ENCODE measurements at regions not wholly inside any gene's neighbourhood (a gene's known extent, or its start where the extent isn't known, plus 50 kb on each side); places are given as distances from the start of the nearest gene placed in this dataset.

- Histone ChIP-seq H3K9me3 (replicated peaks) (no peaks in the 10 kb centered on the region), H3K36me3 (no peaks in the 10 kb centered on the region), H3K27me3 (replicated peaks) (no peaks in the 10 kb centered on the region), H3K27ac (no peak overlapping the region), H3K4me3 (no peak overlapping the region), H3K4me1 (replicated peaks) (peaks cover 7% of the 10 kb centered on the region; the same call in 1 of the 2 replicates)
- no peak for DNase-seq (ENCODE audit: low read depth in 1 of 2, low spot score in 2 of 2)
Observed at GRCh38 chr11:19642185-19643158, 70.2 kb upstream of the NAV2 start.

DNA sequence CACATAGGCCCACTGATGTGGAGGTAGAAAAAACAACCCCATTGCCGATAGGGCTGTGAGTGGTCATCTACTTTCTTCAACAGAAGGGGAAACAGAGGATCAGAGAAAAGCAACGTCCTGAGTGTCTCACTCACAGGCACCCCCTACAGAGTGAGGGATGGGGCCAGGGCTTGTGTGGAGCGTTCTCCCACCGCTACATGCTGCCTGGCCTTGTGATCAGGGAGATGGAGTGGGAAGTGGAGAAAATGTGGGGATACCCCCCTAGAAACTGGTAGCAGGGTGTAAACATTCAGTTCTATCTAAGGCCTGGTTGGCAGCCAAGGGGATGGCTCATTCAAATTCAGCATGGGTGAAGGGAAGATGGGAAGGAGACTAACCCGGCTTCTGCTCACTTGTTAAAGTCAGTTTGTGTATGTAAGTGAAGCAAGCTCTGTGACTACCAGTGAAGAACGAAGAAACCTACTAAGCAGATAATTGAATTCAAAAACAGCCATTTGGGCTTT is 73.0 kb upstream of the NAV2 start:
- no peak overlapping the region for H3K27ac ChIP-seq
- DNase-seq (ENCODE audit: low read depth in 1 of 2, low spot score in 2 of 2): no peak
- no peaks in the 10 kb centered on the region for H3K27me3 ChIP-seq (replicated peaks)
- no peaks in the 10 kb centered on the region for H3K9me3 ChIP-seq (replicated peaks)
- H3K4me3 ChIP-seq: no peak overlapping the region
- H3K36me3 ChIP-seq: no peaks in the 10 kb centered on the region
- no peaks in the 10 kb centered on the region for H3K4me1 ChIP-seq (replicated peaks)

DNA sequence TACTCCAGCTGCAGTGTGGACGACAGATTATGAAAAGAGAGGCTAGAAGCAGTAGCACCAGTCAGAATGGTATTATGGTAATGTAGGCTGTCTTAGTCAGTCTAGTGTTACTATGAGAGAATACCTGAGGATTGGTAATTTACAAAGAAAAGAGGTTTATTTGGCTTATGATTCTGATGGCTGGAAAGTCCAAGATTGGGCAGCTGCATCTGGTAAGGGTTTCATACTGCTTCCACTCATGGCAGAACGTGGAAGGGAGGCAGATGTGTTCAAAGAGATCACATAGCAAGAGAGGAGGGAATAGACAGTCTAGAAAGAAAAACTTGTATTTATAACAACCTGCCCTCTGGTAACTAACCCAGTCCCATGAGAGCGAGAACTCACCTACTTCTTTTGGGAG is 77.3 kb upstream of the NAV2 start:
- H3K4me3 ChIP-seq: no peak overlapping the region
- no peaks in the 10 kb centered on the region for H3K27me3 ChIP-seq (replicated peaks)
- no peak for DNase-seq (ENCODE audit: low read depth in 1 of 2, low spot score in 2 of 2)

DNA sequence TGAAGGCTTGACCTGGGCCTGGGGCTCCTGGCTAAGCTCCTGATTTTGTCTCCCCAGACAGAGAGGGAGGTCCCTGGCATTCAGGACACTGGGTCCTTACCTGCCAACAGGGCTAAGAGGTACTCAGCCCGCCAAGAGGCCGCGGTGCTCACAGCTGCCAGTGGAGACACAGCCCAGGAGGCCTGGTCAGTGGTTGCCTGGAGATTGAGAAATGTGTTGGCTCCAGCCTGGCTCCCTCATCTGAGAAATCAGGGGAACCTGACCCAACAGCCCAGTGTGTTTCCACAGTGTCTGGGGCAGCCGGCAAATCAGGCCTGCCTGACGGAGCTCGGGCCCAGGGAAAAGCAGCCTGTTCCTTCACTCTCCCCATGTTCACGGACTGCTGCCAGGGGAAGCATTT is 79.4 kb upstream of the NAV2 start:
- peaks cover 8% of the 10 kb centered on the region for H3K4me1 ChIP-seq (replicated peaks)
- H3K4me3 ChIP-seq: no peak overlapping the region
- no peak for DNase-seq (ENCODE audit: low read depth in 1 of 2, low spot score in 2 of 2)
- no peaks in the 10 kb centered on the region for H3K36me3 ChIP-seq
- no peaks in the 10 kb centered on the region for H3K27me3 ChIP-seq (replicated peaks)
- H3K9me3 ChIP-seq (replicated peaks): no peaks in the 10 kb centered on the region
- H3K27ac ChIP-seq: no peak overlapping the region

More for the DNA sequence above, 77.3 kb upstream of the NAV2 start:
- Histone ChIP-seq H3K4me1 (replicated peaks) (peaks cover 8% of the 10 kb centered on the region), H3K36me3 (no peaks in the 10 kb centered on the region), H3K9me3 (replicated peaks) (no peaks in the 10 kb centered on the region), H3K27ac (no peak overlapping the region)

- DNase-seq (ENCODE audit: low read depth in 1 of 2, low spot score in 2 of 2): no peak
- no peaks in the 10 kb centered on the region for H3K9me3 ChIP-seq (replicated peaks)
- H3K36me3 ChIP-seq: no peaks in the 10 kb centered on the region
- H3K27ac ChIP-seq: no peak overlapping the region
- no peaks in the 10 kb centered on the region for H3K27me3 ChIP-seq (replicated peaks)
- H3K4me3 ChIP-seq: no peak overlapping the region
- H3K4me1 ChIP-seq (replicated peaks): peaks cover 8% of the 10 kb centered on the region
Observed at GRCh38 chr11:19632499-19632834, 80.2 kb upstream of the NAV2 start.

DNA sequence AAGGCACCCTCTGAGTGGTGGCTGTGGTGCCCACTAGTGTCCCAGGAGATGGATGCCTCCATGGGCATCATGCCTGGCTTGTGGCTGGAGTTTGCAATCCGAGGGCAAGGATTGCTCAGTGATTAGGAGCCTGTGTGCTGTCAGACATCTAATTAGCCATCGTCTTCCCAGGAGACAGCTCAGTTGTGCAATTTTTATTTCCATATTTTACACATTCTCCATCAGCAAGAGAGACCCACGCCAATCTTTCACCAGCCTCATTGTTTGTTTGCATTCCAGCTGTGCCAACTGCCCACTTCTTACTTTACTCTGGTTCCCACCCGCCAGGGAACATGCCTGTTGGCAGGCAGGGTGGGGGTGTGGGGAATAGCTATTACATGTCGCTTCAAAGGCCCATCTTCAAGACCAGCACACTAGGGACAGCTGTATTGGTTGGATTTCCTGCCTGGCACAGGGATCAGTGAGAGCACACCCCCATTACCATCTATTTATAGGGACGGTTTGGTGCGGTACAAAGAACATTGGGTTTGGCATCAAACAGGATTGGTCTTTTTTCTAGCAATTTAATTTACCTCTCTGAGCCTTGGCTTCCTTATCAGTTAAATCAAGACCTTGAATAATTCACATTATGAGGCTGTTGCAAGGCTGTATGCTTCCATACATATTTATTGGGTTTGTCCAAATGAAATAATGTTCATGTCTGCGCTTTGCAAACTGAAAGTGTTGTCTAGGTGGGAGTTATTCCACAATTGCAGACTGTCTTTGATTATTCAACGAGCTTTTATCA is 80.7 kb upstream of the NAV2 start:
- no peak overlapping the region for H3K4me3 ChIP-seq
- H3K9me3 ChIP-seq (replicated peaks): no peaks in the 10 kb centered on the region
- H3K27ac ChIP-seq: no peak overlapping the region
- H3K4me1 ChIP-seq (replicated peaks): peaks cover 8% of the 10 kb centered on the region
- DNase-seq (ENCODE audit: low read depth in 1 of 2, low spot score in 2 of 2): no peak
- H3K36me3 ChIP-seq: no peaks in the 10 kb centered on the region
- H3K27me3 ChIP-seq (replicated peaks): no peaks in the 10 kb centered on the region

- H3K36me3 ChIP-seq: no peaks in the 10 kb centered on the region
- no peak overlapping the region for H3K27ac ChIP-seq
- peak in 1 of 2 experiments; percentile 4 for DNase-seq (ENCODE audit: low read depth in 1 of 2, low spot score in 2 of 2)
- H3K27me3 ChIP-seq (replicated peaks): no peaks in the 10 kb centered on the region
- no peak overlapping the region for H3K4me3 ChIP-seq
- H3K9me3 ChIP-seq (replicated peaks): no peaks in the 10 kb centered on the region
- H3K4me1 ChIP-seq (replicated peaks): peaks cover 8% of the 10 kb centered on the region
Observed at GRCh38 chr11:19628018-19628417, 84.6 kb upstream of the NAV2 start.

GRCh38 chr11:19627566-19627965 is 85.1 kb upstream of the NAV2 start:
- Histone ChIP-seq H3K4me3 (no peak overlapping the region), H3K4me1 (replicated peaks) (peaks cover 7% of the 10 kb centered on the region), H3K27me3 (replicated peaks) (no peaks in the 10 kb centered on the region), H3K9me3 (replicated peaks) (no peaks in the 10 kb centered on the region), H3K27ac (no peak overlapping the region), H3K36me3 (no peaks in the 10 kb centered on the region)
- DNase-seq (ENCODE audit: low read depth in 1 of 2, low spot score in 2 of 2): no peak

GRCh38 chr11:19625438-19625837 is 87.2 kb upstream of the NAV2 start:
- DNase-seq (ENCODE audit: low read depth in 1 of 2, low spot score in 2 of 2): no peak
- Histone ChIP-seq H3K36me3 (no peaks in the 10 kb centered on the region), H3K27me3 (replicated peaks) (no peaks in the 10 kb centered on the region), H3K27ac (no peak overlapping the region), H3K9me3 (replicated peaks) (no peaks in the 10 kb centered on the region), H3K4me1 (replicated peaks) (no peaks in the 10 kb centered on the region), H3K4me3 (no peak overlapping the region)

GRCh38 chr11:19617696-19618523 is 94.7 kb upstream of the NAV2 start:
- Histone ChIP-seq H3K27ac (no peak overlapping the region), H3K4me3 (no peak overlapping the region), H3K36me3 (no peaks in the 10 kb centered on the region), H3K4me1 (replicated peaks) (no peaks in the 10 kb centered on the region), H3K27me3 (replicated peaks) (no peaks in the 10 kb centered on the region), H3K9me3 (replicated peaks) (no peaks in the 10 kb centered on the region)
- no peak for DNase-seq (ENCODE audit: low read depth in 1 of 2, low spot score in 2 of 2)

GRCh38 chr11:19615341-19616183 is 97.1 kb upstream of the NAV2 start:
- Histone ChIP-seq H3K27ac (no peak overlapping the region), H3K27me3 (replicated peaks) (no peaks in the 10 kb centered on the region), H3K4me3 (no peak overlapping the region), H3K9me3 (replicated peaks) (no peaks in the 10 kb centered on the region), H3K36me3 (no peaks in the 10 kb centered on the region), H3K4me1 (replicated peaks) (no peaks in the 10 kb centered on the region)
- no peak for DNase-seq (ENCODE audit: low read depth in 1 of 2, low spot score in 2 of 2)

DNA sequence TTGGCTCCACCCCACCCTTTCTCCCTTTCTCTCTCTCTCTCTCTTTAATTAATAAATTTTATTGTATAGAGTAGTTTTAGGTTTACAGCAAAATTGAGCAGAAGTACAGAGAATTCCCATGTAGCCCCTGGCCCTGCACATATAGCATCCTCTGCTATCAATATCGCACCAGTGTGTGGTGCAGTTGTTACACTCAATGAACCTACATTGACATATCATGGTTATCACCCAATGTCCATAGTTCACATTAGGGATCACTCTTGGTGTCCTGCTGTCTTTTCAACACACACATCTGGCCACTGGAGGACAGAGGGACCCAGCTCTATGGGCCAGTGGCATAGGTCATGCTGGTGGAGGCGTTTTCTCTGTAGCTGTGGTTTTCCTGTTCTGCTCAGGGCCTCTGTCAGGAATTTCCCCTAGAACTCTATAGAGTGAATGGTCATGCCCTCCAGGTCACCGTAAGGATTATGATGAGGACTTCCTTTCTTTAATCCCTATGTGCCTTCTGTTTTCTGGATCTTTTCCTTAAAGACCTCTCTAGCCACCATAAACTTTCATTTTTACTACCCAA is 98.2 kb upstream of the NAV2 start:
- Histone ChIP-seq H3K36me3 (no peaks in the 10 kb centered on the region), H3K27ac (no peak overlapping the region), H3K4me1 (replicated peaks) (no peaks in the 10 kb centered on the region), H3K4me3 (no peak overlapping the region), H3K27me3 (replicated peaks) (no peaks in the 10 kb centered on the region), H3K9me3 (replicated peaks) (no peaks in the 10 kb centered on the region)
- DNase-seq (ENCODE audit: low read depth in 1 of 2, low spot score in 2 of 2): no peak

Data from SJSA1 (cell line).